OCI-LY3 (cell line): ENCODE measurements at regions not wholly inside any gene's neighbourhood (a gene's known extent, or its start where the extent isn't known, plus 50 kb on each side); places are given as distances from the start of the nearest gene placed in this dataset.

Experiments
- EZH2phosphoT487 ChIP-seq: fragments of 200-600 bp; shearing (Covaris generic); IDR thresholded peaks from 2 replicates; pipeline ENCODE4 v1.6.1; 2018; ENCODE audit warnings: antibody characterized with exemption, mixed run types, low read depth
- TF ChIP-seq, protein P1 (sequence below): fragments of 200-600, 300-600 bp; sonication (generic); IDR thresholded peaks from 2 replicates; pipeline ENCODE4 v1.5.1; 2014; ENCODE audit warnings: antibody characterized with exemption, low read length, low read depth

DNA sequence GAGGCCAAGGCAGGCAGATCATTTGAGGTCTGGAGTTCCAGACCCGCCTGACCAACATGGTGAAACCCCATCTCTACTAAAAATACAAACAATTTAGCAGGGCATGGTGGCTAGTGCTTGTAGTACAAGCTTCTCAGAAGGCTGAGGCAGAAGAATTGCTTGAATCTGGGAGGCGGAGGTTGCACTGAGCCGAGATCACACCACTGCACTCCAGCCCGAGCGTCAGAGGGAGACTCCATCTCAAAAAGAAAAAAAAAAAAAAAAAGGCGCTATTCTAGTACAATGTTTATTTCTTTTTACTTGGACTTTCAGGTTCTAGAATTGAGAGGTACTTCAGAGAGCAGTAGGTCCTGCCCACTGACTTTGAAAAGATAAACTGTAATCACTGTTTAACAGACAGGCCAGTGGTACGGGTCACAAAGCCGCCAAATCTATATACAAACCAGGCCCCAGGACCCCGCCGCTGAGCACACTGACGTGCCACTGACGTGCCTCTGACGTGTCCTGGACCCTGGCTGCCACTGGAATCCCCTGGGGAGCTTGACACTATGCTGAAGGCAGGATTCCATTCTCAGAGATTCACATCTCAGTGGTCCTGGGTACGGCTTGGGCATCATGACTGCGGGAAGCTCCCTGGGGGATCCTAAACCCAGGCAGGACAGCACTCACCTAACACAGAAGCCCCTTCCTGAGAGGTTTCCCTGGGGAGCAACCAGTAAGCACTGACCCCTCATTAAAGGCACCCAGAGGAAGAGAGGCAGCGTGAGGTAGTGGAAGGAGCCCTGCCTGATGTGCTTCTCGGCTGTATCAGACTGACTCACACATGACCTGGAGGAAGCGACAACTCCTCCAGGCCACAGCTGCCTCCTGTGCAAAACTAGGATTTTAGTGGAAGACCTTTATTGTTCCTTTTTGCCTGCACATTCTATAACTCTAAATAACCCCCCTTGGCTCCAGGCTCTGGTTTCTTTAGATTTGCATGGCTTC lies 197.8 kb upstream of the MEIS1 start:
- TF ChIP-seq, protein P1, sequence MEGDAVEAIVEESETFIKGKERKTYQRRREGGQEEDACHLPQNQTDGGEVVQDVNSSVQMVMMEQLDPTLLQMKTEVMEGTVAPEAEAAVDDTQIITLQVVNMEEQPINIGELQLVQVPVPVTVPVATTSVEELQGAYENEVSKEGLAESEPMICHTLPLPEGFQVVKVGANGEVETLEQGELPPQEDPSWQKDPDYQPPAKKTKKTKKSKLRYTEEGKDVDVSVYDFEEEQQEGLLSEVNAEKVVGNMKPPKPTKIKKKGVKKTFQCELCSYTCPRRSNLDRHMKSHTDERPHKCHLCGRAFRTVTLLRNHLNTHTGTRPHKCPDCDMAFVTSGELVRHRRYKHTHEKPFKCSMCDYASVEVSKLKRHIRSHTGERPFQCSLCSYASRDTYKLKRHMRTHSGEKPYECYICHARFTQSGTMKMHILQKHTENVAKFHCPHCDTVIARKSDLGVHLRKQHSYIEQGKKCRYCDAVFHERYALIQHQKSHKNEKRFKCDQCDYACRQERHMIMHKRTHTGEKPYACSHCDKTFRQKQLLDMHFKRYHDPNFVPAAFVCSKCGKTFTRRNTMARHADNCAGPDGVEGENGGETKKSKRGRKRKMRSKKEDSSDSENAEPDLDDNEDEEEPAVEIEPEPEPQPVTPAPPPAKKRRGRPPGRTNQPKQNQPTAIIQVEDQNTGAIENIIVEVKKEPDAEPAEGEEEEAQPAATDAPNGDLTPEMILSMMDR, result no peak
- TF ChIP-seq EZH2phosphoT487, result no peak
